ENCODE measurements at regions not wholly inside any gene's neighbourhood (a gene's known extent, or its start where the extent isn't known, plus 50 kb on each side); places are given as distances from the start of the nearest gene placed in this dataset.
"Not testable (repeated sequence)": the region's sequence is repeated elsewhere in the genome, so short reads cannot be mapped to it uniquely, and the experiment has no call there.

GRCh38 chr4:114121221-114121620 lies 141.8 kb upstream of the ARSJ start:
- DNase-seq (ENCODE audit: low read depth) = no peak
- no peak overlapping the region for H3K4me3 ChIP-seq (ENCODE audit: control insufficient read depth, low read depth, low read length)
- no peak for TF ChIP-seq CTCF (IDR thresholded peaks at IDR 0.05; ENCODE audit: control insufficient read depth, insufficient read depth, low read depth, low read length, missing control alignments)

- DNase-seq (ENCODE audit: low read depth) = no peak
- TF ChIP-seq CTCF (IDR thresholded peaks at IDR 0.05; ENCODE audit: control insufficient read depth, insufficient read depth, low read depth, low read length, missing control alignments) = no peak
- no peak overlapping the region for H3K4me3 ChIP-seq (ENCODE audit: control insufficient read depth, low read depth, low read length)
These were observed 152.8 kb upstream of the ARSJ start for GRCh38 chr4:114132199-114132598.

- no peak overlapping the region for H3K4me3 ChIP-seq (ENCODE audit: control insufficient read depth, low read depth, low read length)
- TF ChIP-seq CTCF (IDR thresholded peaks at IDR 0.05; ENCODE audit: control insufficient read depth, insufficient read depth, low read depth, low read length, missing control alignments) = no peak
- no peak for DNase-seq (ENCODE audit: low read depth)
These were observed 153.4 kb upstream of the ARSJ start for GRCh38 chr4:114132830-114133229.

- no peak for DNase-seq (ENCODE audit: low read depth)
- no peak for TF ChIP-seq CTCF (IDR thresholded peaks at IDR 0.05; ENCODE audit: control insufficient read depth, insufficient read depth, low read depth, low read length, missing control alignments)
- H3K4me3 ChIP-seq (ENCODE audit: control insufficient read depth, low read depth, low read length) = no peak overlapping the region
These were observed 156.6 kb upstream of the ARSJ start for GRCh38 chr4:114136069-114136468.

- DNase-seq (ENCODE audit: low read depth) = no peak
- H3K4me3 ChIP-seq (ENCODE audit: control insufficient read depth, low read depth, low read length) = no peak overlapping the region
- TF ChIP-seq CTCF (IDR thresholded peaks at IDR 0.05; ENCODE audit: control insufficient read depth, insufficient read depth, low read depth, low read length, missing control alignments) = no peak
These were observed 158.5 kb upstream of the ARSJ start for GRCh38 chr4:114137984-114138383.

GRCh38 chr4:114146947-114147618 lies 167.6 kb upstream of the ARSJ start:
- TF ChIP-seq CTCF (IDR thresholded peaks at IDR 0.05; ENCODE audit: control insufficient read depth, insufficient read depth, low read depth, low read length, missing control alignments) = no peak
- no peak overlapping the region for H3K4me3 ChIP-seq (ENCODE audit: control insufficient read depth, low read depth, low read length)
- no peak for DNase-seq (ENCODE audit: low read depth)

- DNase-seq (ENCODE audit: low read depth); H3K4me3 ChIP-seq (ENCODE audit: control insufficient read depth, low read depth, low read length): not testable (repeated sequence)
These were observed 168.3 kb upstream of the ARSJ start for GRCh38 chr4:114147619-114148208.

- not testable (repeated sequence) for DNase-seq (ENCODE audit: low read depth); H3K4me3 ChIP-seq (ENCODE audit: control insufficient read depth, low read depth, low read length)
These were observed 169.1 kb upstream of the ARSJ start for GRCh38 chr4:114148372-114149070.

Measured in AG09309 (cell line).